Skeletal muscle cell (primary cell): ENCODE measurements at regions not wholly inside any gene's neighbourhood (a gene's known extent, or its start where the extent isn't known, plus 50 kb on each side); places are given as distances from the start of the nearest gene placed in this dataset.
"Not testable (repeated sequence)": the region's sequence is repeated elsewhere in the genome, so short reads cannot be mapped to it uniquely, and the experiment has no call there.

ENCODE experiments used
- DNase-seq: peaks from one replicate; pipeline ENCODE4 v3.0.0-alpha.2; 2010; ENCODE audit warnings: low read depth
- H3K4me3 ChIP-seq: 2 replicates; pipeline ENCODE4 v1.5.1; 2011; ENCODE audit warnings: low read depth, mild to moderate bottlenecking, control low read depth, low read length, moderate library complexity

- DNase-seq, result no peak
- H3K4me3 ChIP-seq, result no peak overlapping the region
Measured at GRCh38 chr10:107576746-107577145, 412.2 kb upstream of the SORCS1 start.

- no peak overlapping the region for H3K4me3 ChIP-seq
- no peak for DNase-seq
Measured at GRCh38 chr10:107565014-107565413, 400.5 kb upstream of the SORCS1 start.

GRCh38 chr10:107561136-107561650, 396.7 kb upstream of the SORCS1 start:
- H3K4me3 ChIP-seq, result no peak overlapping the region
- no peak for DNase-seq

- no peak overlapping the region for H3K4me3 ChIP-seq
- no peak for DNase-seq
Measured at GRCh38 chr10:107557916-107558315, 393.4 kb upstream of the SORCS1 start.

GRCh38 chr10:107554333-107554732, 389.8 kb upstream of the SORCS1 start:
- no peak for DNase-seq
- no peak overlapping the region for H3K4me3 ChIP-seq

GRCh38 chr10:107553470-107553869, 389.0 kb upstream of the SORCS1 start:
- no peak overlapping the region for H3K4me3 ChIP-seq
- DNase-seq, result peak; percentile 48

GRCh38 chr10:107552963-107553362, 388.5 kb upstream of the SORCS1 start:
- no peak overlapping the region for H3K4me3 ChIP-seq
- DNase-seq, result no peak

GRCh38 chr10:107548301-107548700, 383.8 kb upstream of the SORCS1 start:
- DNase-seq, result no peak
- H3K4me3 ChIP-seq, result no peak overlapping the region

- no peak for DNase-seq
- H3K4me3 ChIP-seq, result no peak overlapping the region
Measured at GRCh38 chr10:107546986-107547385, 382.5 kb upstream of the SORCS1 start.

- peak; percentile 57 for DNase-seq
- H3K4me3 ChIP-seq, result no peak overlapping the region
Measured at GRCh38 chr10:107546284-107546683, 381.8 kb upstream of the SORCS1 start.

- no peak overlapping the region for H3K4me3 ChIP-seq
- no peak for DNase-seq
Measured at GRCh38 chr10:107545717-107546116, 381.2 kb upstream of the SORCS1 start.

- DNase-seq, result no peak
- no peak overlapping the region for H3K4me3 ChIP-seq
Measured at GRCh38 chr10:107544706-107545520, 380.4 kb upstream of the SORCS1 start.

- DNase-seq, result no peak
- H3K4me3 ChIP-seq, result no peak overlapping the region
Measured at GRCh38 chr10:107542607-107543006, 378.1 kb upstream of the SORCS1 start.

GRCh38 chr10:107542016-107542415, 377.5 kb upstream of the SORCS1 start:
- no peak overlapping the region for H3K4me3 ChIP-seq
- no peak for DNase-seq

GRCh38 chr10:107540981-107541380, 376.5 kb upstream of the SORCS1 start:
- DNase-seq, result no peak
- H3K4me3 ChIP-seq, result no peak overlapping the region

GRCh38 chr10:107529350-107529749, 364.8 kb upstream of the SORCS1 start:
- H3K4me3 ChIP-seq, result no peak overlapping the region
- no peak for DNase-seq

GRCh38 chr10:107520348-107520747, 355.8 kb upstream of the SORCS1 start:
- no peak for DNase-seq
- no peak overlapping the region for H3K4me3 ChIP-seq

- H3K4me3 ChIP-seq, result no peak overlapping the region
- no peak for DNase-seq
Measured at GRCh38 chr10:107517811-107518210, 353.3 kb upstream of the SORCS1 start.

GRCh38 chr10:107516349-107516748, 351.8 kb upstream of the SORCS1 start:
- DNase-seq, result no peak
- no peak overlapping the region for H3K4me3 ChIP-seq

- not testable (repeated sequence) for H3K4me3 ChIP-seq
Measured at GRCh38 chr10:107504011-107504410, 339.5 kb upstream of the SORCS1 start.

GRCh38 chr10:107502229-107502985, 337.9 kb upstream of the SORCS1 start:
- DNase-seq, result no peak
- H3K4me3 ChIP-seq, result no peak overlapping the region

More at GRCh38 chr10:107504011-107504410, 339.5 kb upstream of the SORCS1 start:
- not testable (repeated sequence) for DNase-seq
